Body of pancreas (tissue), 4 donors: ENCODE measurements at regions not wholly inside any gene's neighbourhood (a gene's known extent, or its start where the extent isn't known, plus 50 kb on each side); places are given as distances from the start of the nearest gene placed in this dataset.

Source experiments
- ATAC-seq: fragments of 150-250 bp; one replicate; pipeline ENCODE4 v1.9.1; 2016
- DNase-seq, 4 donors: peaks; one replicate each; pipeline ENCODE4 v3.0.0-alpha.2; 2019
- H3K27ac ChIP-seq, 4 donors: fragments of 200-600 bp; sonication (generic); 1 replicate in 3 of 4; 2 replicates in 1 of 4; pipeline versions ENCODE4 v1.5.1 to v1.6.1; 2016 to 2019; ENCODE audit warnings: mild to moderate bottlenecking in 1 of 4, mixed read lengths in 1 of 4, moderate library complexity in 1 of 4
- H3K27me3 ChIP-seq, 2 donors: fragments of 200-600 bp; sonication (generic); one replicate each; pipeline ENCODE4 v1.6.0; 2016; ENCODE audit warnings: mild to moderate bottlenecking in 1 of 2
- H3K36me3 ChIP-seq, 2 donors: fragments of 200-600 bp; sonication (generic); replicated peaks in 1 of 2; 2 replicates each; pipeline ENCODE4 v1.5.1; 2016; ENCODE audit warnings: low read depth in 2 of 2; ENCODE audit not compliant: insufficient read depth in 1 of 2
- H3K4me1 ChIP-seq: fragments of 200-600 bp; sonication (generic); one replicate; pipeline ENCODE4 v1.6.0; 2016
- H3K4me3 ChIP-seq, 2 donors: fragments of 200-600 bp; sonication (generic); 1 replicate in 1 of 2; 2 replicates in 1 of 2; pipeline ENCODE4 v1.5.1; 2016 to 2019
- H3K9me3 ChIP-seq, 3 donors: fragments of 200-600 bp; sonication (generic); 1 replicate in 2 of 3; 2 replicates in 1 of 3; pipeline ENCODE4 v1.5.1; 2016
- POLR2A ChIP-seq, 3 donors: fragments of 450-650 bp; IDR thresholded peaks; one replicate each; pipeline ENCODE4 v1.6.1; 2016; ENCODE audit warnings: antibody characterized with exemption in 3 of 3, mild to moderate bottlenecking in 2 of 3
- WGBS, 2 donors: methylation state at CpG; one replicate each; pipeline ENCODE4 v1.1.5; 2017; 5-methylcytosine and 5-hydroxymethylcytosine counted together
- intact Hi-C: fragments of 100-400 bp; cut with DNase I; formaldehyde crosslinking; loops from one replicate; pipeline ENCODE4 v1.15.1; 2023
- TF ChIP-seq, protein P1 (sequence below), 7 experiments: fragments of 450-650 bp in 4 of 7; fragments of 200-600 bp in 3 of 7; sonication (generic) in 3 of 7; IDR thresholded peaks; one replicate each; pipeline ENCODE4 v1.5.1; 2016 to 2019; ENCODE audit warnings: antibody characterized with exemption in 7 of 7

- H3K9me3 ChIP-seq: no peaks in the 10 kb centered on the region
- DNase-seq (no peak), ATAC-seq (no peak)
- TF ChIP-seq POLR2A (IDR thresholded peaks at IDR 0.05): no peak
- TF ChIP-seq, protein P1, sequence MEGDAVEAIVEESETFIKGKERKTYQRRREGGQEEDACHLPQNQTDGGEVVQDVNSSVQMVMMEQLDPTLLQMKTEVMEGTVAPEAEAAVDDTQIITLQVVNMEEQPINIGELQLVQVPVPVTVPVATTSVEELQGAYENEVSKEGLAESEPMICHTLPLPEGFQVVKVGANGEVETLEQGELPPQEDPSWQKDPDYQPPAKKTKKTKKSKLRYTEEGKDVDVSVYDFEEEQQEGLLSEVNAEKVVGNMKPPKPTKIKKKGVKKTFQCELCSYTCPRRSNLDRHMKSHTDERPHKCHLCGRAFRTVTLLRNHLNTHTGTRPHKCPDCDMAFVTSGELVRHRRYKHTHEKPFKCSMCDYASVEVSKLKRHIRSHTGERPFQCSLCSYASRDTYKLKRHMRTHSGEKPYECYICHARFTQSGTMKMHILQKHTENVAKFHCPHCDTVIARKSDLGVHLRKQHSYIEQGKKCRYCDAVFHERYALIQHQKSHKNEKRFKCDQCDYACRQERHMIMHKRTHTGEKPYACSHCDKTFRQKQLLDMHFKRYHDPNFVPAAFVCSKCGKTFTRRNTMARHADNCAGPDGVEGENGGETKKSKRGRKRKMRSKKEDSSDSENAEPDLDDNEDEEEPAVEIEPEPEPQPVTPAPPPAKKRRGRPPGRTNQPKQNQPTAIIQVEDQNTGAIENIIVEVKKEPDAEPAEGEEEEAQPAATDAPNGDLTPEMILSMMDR (IDR thresholded peaks at IDR 0.05): no peak
- no peaks in the 10 kb centered on the region for H3K27me3 ChIP-seq
- intact Hi-C loops: no loop called here
- 52 to 56% methylated on average over 2 of the region's 2 CpGs for WGBS, 2 donors
- no peak overlapping the region for H3K4me3 ChIP-seq
- H3K36me3 ChIP-seq: no peaks in the 10 kb centered on the region
- H3K27ac ChIP-seq: no peak overlapping the region
- peaks cover 5% of the 10 kb centered on the region for H3K4me1 ChIP-seq
Measured at GRCh38 chr9:118637681-118638080, 731.6 kb downstream of the BRINP1 start.

DNA sequence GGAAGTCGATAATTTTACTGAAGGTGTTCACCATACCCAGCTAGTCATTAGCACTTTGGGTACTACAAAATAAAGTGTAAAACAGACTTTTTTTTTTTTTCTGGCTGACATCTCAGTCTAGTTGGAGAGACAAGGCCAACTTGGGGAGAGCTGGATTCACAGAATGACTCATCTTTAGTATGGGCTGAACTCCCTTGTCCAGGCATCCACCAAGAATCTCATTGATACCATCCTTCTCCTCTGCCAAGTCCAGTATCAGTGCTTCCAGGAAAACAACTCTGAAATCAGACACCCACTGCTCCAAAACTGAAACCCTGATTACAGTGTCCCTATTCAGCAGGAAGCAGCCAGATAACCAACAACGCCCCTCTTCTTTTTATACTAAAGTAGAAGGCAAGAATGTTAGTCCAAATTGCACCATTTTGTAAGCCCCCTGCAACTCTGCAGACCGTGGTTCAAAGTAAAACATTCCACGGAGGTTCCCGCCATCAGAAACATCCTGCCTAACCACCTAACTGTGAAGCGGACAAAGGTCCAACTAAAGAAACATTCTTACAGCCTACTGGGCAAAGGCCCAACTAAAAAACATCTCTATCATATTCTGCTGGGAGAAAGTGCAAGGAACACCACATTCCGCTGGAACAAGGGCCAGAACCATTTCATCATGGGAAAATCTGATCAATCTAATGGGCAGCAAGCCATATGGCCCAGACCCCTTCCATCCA, 728.2 kb downstream of the BRINP1 start:
- Histone ChIP-seq H3K9me3 (peaks cover 0 to under 1% (median 0%) of the 10 kb centered on the region in 3 donors), H3K4me1 (peaks cover 5% of the 10 kb centered on the region), H3K4me3 (no peak overlapping the region), H3K36me3 (no peaks in the 10 kb centered on the region), H3K27me3 (no peaks in the 10 kb centered on the region), H3K27ac (no peak overlapping the region)
- TF ChIP-seq POLR2A (IDR thresholded peaks at IDR 0.05): no peak
- TF ChIP-seq, protein P1 (IDR thresholded peaks at IDR 0.05): no peak
- DNase-seq: no peak
- WGBS, 2 donors: 52 to 56% methylated on average over 7 of the region's 7 CpGs
- no peak for ATAC-seq
- intact Hi-C loops: no loop called here

- 9 to 10% methylated on average over 2 of the region's 2 CpGs for WGBS, 2 donors
Measured at GRCh38 chr9:118643118-118643517, 726.1 kb downstream of the BRINP1 start.

DNA sequence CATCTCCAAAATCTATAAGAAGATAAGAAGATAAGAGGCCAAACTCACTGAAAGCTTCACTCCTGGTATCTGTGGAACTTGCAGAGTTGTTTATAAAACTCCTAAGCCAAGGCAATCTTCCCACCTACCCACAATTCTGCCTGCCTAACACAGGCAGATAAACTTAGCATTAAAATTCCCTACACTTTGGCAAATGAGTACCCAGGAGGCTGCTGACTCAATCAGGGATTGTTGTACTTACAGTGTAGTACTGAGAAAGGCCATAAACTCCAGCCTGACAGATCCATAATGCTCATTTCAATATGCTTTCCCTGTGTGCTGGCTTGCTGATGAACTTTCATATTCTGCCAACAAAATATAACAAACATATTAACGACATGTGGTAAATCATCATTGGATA, 725.2 kb downstream of the BRINP1 start:
- WGBS, 2 donors: 71 to 77% methylated on average over 1 of the region's 1 CpG
- H3K9me3 ChIP-seq: peaks cover 0 to 4% (median 0%) of the 10 kb centered on the region in 3 donors
- H3K27me3 ChIP-seq: peaks cover 0 to 3% of the 10 kb centered on the region in 2 donors
- ATAC-seq: no peak
- no peak overlapping the region for H3K4me3 ChIP-seq
- TF ChIP-seq, protein P1 (IDR thresholded peaks at IDR 0.05): no peak
- TF ChIP-seq POLR2A (IDR thresholded peaks at IDR 0.05): no peak
- peak overlapping the region in 1 of 4 donors; percentile 12 for H3K27ac ChIP-seq
- intact Hi-C loops: no loop called here
- no peak for DNase-seq
- peaks cover 5% of the 10 kb centered on the region for H3K4me1 ChIP-seq
- H3K36me3 ChIP-seq: no peaks in the 10 kb centered on the region

More at GRCh38 chr9:118643118-118643517, 726.1 kb downstream of the BRINP1 start:
- peaks cover 0 to 4% (median 0%) of the 10 kb centered on the region in 3 donors for H3K9me3 ChIP-seq
- H3K4me3 ChIP-seq: no peak overlapping the region
- peaks cover 5% of the 10 kb centered on the region for H3K4me1 ChIP-seq
- ATAC-seq (peak; percentile 97), DNase-seq (peak; percentile 32 to 60 (median 39))
- intact Hi-C loops: no loop called here
- H3K27ac ChIP-seq: peak overlapping the region in 2 of 4 donors; percentile 10 to 67
- TF ChIP-seq, protein P1 (IDR thresholded peaks at IDR 0.05): no peak
- peaks cover 0 to 3% of the 10 kb centered on the region in 2 donors for H3K27me3 ChIP-seq
- no peaks in the 10 kb centered on the region for H3K36me3 ChIP-seq

DNA sequence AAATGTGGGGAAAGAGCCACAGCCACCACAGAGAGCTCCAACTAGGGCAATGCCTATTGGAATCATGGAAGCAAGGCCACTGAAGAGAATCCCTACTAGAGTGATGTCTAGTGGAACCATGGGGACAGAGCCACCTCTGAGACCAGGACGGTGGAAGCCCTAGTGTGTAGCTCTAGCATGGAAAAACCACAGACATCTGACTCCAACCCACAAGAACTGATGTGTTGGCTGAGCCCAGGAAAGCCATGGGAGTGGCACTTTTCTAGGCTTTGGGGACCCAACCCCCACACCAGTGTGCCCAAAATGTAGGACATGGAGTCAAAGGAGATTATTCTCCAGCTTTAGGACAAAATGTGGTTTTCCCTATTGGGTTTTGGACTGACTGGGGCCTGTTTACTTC, 721.9 kb downstream of the BRINP1 start:
- Histone ChIP-seq H3K27ac (no peak overlapping the region), H3K36me3 (no peaks in the 10 kb centered on the region), H3K4me1 (peaks cover under 1% of the 10 kb centered on the region), H3K9me3 (peaks cover 0 to 4% (median 0%) of the 10 kb centered on the region in 3 donors), H3K4me3 (no peak overlapping the region), H3K27me3 (peaks cover 0 to 3% of the 10 kb centered on the region in 2 donors)
- no peak for DNase-seq
- TF ChIP-seq, protein P1 (IDR thresholded peaks at IDR 0.05): no peak
- TF ChIP-seq POLR2A (IDR thresholded peaks at IDR 0.05): no peak
- no peak for ATAC-seq
- WGBS, 2 donors: 20% methylated on average over 1 of the region's 1 CpG
- intact Hi-C loops: no loop called here
